HG03469 (cell line): ENCODE measurements at regions not wholly inside any gene's neighbourhood (a gene's known extent, or its start where the extent isn't known, plus 50 kb on each side); places are given as distances from the start of the nearest gene placed in this dataset.
"Not testable (repeated sequence)": the region's sequence is repeated elsewhere in the genome, so short reads cannot be mapped to it uniquely, and the experiment has no call there.

ENCODE experiments used
- ATAC-seq: cut with Tn5 transposase; IDR thresholded peaks from one replicate; pipeline ENCODE4 v1.9.1; 2021; ENCODE audit warnings: mild to moderate bottlenecking, moderate library complexity, moderate number of reproducible peaks; ENCODE audit not compliant: unreplicated experiment

DNA sequence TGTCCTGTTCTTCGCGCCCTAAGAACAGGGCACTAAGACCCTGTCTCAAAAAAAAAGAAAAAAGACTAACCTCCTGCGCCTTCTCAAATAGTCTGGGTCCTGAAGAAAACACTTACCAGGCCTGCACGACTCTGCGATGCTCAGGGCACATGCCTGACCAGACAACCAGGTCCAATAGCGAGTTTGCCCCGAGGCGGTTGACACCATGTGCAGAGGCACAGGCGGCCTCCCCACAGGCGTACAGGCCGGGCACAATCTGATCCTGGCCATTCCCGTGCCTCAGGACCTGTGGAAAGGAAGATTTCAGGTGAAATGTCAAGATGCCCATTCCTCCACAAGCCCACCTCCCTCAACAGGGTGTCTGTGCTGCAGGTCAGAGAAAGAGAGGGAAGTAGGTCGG lies 65.9 kb upstream of the TNK2 start:
- not testable (repeated sequence) for ATAC-seq

DNA sequence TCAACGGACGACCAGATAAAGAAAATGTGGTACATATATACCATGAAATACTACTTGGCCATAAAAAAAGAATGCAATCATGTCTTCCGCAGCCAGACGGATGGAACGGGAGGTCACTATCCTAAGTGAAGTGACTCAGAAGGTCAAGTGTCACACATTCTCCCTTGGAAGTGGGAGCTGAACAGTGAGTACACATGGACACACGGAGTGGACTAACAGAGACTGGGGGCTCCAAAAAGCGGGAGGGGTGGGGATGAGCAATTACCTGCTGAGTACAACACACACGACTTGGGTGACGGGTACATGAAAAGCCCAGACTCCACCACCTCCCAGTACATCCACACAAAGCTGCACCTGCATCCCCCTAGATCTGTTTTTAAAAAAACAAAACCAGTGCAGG lies 62.5 kb upstream of the TNK2 start:
- ATAC-seq, result not testable (repeated sequence)

DNA sequence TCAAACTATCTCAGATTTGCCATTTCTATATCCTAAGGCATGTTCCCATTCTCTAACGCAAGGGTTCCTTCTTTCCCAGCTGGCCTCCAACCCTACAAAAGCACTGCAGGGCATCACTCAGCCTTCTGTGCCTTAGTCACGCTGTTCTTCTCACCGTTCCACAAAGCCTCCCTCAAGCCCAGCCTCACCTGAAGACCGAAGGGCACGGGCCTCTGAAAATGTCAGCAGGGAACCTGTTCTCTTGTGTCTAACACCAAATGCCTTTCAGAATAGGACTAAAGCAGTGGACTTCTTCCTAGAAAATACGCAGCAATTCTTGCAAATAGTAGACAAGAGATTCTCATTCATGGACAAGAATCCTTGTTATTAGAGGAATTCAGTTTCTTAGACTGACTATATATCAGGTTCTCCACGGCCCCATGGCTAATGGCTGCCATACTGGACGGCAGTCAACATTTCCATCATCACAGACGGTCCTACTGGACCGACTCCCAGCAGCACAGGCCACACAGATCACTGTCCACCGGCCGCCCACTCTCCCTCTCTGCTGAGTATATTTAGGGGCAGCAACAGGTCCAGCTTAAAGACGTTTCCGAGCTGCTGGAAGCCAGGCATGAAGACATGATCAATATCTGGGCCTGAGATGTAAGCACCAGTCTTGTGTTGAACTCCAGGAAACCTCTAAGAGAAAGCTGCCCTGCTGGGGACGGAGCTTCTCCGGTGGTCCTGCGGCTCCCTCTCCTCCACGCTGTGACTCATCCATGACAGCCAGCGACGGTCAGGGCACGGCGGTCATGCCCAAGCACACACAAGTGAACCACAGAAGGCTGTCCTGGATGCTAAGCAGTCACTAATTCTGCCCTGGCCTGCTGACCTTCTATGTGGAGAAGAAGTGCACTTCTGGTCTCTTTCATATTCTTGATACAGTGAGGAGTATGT lies 61.8 kb upstream of the TNK2 start:
- ATAC-seq, result not testable (repeated sequence)

DNA sequence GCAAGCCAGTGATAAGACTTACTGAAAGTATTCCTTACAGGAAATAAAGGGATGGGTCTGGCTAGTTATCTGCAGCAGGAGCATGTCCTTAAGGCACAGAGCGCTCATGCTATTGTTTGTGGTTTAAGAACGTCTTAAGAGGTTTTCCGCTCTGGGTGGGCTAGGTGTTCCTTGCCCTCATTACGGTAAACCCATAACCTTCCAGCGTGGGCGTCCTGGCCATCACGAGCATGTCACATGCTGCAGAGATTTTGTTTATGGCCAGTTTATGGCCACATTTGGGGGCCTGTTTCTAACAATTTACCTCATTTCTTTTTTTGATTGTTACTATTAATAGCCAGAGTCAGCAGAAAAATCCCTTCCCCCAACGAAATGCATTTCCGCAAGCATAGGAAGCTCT lies 61.0 kb upstream of the TNK2 start:
- ATAC-seq, result not testable (repeated sequence)

DNA sequence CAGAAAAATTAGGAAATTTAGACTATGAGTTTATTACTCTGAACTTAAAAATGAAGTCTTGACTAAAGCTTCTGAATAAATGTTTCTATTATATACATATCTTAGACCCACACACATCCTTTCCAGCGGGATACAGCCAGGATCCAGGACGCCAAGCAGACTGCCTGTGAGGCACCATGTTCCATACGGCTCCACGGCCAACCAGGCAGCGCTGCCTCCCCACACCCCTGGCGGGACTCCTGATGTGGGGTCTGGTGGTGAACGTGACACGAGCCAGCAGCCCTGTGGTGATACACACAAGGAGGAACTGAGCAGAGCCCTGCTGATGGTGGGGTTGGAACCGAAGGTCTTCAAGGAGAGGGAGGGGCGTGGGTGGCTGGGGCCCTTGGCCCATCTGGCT lies 59.8 kb upstream of the TNK2 start:
- ATAC-seq, result not testable (repeated sequence)

DNA sequence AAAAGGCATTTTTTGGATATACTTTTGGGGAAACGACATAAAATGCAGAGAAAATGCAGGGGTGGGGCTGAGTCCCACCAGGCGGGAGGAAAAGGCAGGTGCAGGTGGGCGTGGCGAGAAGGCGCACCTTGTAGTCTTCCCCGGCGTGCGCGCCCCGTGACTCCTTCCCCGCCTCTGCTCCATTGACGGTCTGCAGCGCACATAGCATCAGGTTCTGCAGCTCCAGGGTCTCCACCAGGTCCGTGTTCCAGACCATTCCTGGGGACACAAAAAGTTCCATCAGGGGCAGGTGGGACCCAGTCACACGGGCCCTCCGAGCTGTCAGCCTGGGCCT lies 59.0 kb upstream of the TNK2 start:
- ATAC-seq, result not testable (repeated sequence)

DNA sequence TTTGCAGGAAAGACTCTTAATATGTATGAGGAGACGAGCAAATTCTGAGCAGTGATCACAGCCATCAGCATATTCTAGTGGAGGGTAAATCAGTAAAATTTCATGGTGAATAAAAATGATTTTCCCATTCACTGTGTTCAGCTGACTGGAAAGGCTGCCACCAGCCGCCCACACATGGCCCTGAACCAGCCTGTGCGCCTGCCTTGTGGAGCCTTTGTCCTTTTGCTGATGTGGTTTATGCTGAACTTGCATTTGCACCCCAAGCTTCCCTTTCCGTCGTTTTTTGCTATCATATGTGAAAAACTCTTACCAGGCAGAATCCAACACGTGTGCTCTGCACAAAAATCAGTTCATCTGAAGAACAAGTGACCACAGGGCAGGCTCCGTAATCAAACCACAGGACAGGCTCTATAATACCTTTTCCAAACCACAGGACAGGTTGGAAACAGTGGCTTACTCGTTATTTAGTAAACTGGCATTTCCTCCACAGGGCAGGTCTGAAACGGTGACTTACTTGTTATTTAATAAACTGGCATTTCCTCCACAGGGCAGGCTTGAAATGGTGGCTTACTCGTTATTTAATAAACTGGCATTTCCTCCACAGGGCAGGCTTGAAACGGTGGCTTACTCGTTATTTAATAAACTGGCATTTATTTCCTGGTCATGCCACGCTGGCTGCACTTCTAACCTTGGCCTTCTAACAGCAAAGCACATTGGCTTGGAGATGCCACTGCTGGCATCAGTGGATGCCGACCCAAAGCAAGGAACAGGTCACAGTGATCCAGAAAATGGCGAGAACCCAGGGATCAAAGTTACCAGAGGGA lies 58.4 kb upstream of the TNK2 start:
- ATAC-seq, result not testable (repeated sequence)

DNA sequence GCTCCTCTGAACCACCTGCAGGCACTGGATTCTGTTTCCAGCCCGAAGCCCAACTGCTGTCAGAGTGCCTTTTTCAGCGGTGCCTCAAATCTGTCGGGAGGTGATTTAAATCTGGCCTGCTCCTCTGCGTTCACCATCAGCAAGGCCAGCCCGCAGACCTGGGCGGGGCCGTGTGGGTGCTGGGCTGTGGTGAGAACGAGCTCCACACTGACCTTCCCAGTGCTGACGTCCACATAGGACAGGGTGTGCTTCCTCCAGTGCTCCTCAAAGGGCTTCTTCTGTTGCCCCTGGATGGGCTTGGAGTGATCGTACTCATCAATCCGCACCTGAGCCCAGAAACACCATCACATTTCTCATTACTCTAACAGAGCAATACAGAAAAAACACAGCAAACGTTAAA lies 56.9 kb upstream of the TNK2 start:
- ATAC-seq, result not testable (repeated sequence)

DNA sequence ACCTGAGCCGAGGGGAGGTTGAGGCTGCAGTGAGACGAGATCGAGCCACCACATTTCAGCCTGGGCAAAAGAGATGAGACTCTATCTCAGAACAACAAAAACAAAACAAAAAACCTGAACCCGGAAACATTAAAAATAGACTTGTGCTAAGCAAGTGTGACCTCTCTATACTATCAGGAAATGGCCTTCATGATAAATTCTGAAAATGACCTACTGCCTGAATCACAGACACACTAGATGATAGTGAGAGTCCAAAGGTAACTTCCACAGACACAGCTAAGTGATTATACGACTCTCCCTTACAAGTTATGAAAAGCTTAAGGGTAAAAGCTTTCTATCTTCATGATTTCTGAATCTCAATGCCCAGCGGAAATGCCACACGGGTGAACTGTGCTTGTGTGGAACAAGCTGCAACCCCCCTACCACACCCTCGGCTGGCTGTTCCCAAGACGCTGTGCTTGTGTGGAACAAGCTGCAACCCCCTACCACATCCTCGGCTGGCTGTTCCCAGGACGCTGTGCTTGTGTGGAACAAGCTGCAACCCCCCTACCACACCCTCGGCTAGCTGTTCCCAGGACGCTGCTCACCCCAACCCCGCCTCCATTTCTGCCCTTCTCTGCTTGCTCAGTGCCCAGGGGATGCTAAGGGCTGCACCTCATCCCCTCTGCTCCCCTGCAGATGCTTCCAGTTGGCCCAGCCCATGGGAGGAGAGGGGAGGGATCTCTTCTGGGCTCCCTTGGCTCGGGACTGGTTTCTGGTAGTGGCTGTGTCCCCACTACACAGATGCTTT lies 56.2 kb upstream of the TNK2 start:
- not testable (repeated sequence) for ATAC-seq

DNA sequence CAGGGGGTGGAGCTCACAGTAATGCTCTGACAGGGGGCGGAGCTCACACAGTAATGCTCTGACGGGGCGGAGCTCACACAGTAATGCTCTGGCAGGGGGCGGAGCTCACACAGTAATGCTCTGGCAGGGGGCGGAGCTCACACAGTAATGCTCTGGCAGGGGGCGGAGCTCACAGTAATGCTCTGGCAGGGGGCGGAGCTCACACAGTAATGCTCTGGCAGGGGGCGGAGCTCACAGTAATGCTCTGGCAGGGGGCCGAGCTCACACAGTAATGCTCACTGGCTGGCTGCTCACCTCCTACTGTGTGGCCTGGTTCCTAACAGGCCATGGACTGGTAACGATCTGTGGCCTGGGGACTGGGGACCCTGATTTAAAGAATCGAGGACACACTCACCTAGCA lies 53.9 kb upstream of the TNK2 start:
- not testable (repeated sequence) for ATAC-seq

DNA sequence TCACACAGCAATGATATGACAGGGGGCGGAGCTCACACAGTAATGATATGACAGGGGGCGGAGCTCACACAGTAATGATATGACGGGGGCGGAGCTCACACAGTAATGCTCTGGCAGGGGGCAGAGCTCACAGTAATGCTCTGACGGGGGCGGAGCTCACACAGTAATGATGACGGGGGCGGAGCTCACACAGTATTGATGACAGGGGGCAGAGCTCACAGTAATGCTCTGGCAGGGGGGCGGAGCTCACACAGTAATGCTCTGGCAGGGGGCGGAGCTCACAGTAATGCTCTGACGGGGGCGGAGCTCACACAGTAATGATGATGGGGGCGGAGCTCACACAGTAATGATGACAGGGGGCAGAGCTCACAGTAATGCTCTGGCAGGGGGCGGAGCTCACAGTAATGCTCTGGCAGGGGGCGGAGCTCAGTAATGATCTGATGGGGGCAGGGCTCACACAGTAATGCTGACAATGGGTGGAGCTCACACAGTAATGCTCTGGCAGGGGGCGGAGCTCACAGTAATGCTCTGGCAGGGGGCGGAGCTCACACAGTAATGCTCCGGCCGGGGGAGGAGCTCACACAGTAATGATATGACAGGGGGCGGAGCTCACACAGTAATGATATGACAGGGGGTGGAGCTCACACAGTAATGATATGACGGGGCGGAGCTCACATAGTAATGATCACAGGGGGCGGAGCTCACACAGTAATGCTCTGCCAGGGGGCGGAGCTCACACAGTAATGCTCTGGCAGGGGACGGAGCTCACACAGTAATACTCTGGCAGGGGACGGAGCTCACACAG lies 52.8 kb upstream of the TNK2 start:
- not testable (repeated sequence) for ATAC-seq

DNA sequence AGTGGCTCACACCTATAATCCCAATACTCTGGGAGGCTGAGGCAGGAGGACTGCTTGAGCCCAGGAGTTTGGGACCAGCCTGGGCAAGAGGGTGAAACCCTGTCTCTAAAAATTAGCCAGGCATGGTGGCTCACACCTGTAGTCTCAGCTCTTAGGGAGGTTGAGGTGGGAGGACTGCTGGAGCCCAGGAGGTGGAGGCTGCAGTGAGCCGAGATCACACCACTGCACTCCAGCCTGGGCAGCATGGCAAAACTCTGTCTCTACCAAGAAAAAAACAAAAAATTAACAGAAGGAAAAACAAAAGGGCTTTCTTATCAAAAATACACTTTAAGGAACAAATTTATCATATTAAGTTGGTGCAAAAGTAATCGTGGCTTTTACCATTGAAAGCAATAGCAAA lies 51.8 kb upstream of the TNK2 start:
- ATAC-seq, result not testable (repeated sequence)

DNA sequence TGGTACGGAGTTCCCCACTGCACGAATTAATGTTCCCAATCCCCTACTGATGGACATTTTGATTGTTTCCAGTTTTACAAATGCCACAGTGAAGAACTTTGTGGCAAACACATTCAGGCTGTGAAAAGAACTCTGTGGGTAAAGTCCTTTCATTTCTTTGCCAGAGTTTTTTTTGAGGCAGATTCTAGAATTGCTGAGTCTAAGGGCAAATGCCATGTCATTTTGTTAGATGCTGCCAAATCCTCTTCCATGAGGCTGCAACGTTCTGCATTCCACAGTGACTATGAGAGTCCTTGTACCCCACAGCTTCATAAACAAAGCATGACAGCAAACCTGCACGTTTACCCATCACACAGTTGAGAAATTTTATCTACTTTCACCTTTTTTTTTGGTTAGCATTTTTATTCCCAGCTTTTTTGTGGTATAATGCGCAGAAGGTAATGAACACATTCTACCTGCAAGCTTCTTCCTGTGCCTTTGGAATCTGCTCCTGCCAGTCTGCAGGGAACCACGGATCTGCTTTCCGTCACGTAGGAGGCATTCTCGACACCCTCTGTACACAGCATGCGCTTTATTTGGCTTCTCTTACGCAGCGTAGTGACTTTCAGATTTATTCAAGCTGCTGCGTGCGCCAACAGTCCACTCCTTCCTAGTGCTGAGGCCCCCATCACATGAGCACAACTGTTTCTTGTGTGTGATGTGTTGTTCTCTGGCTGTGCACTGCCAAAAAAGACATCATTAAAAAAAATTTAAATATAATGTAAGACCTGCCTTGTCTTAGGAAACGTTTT lies 51.2 kb upstream of the TNK2 start:
- ATAC-seq, result not testable (repeated sequence)

DNA sequence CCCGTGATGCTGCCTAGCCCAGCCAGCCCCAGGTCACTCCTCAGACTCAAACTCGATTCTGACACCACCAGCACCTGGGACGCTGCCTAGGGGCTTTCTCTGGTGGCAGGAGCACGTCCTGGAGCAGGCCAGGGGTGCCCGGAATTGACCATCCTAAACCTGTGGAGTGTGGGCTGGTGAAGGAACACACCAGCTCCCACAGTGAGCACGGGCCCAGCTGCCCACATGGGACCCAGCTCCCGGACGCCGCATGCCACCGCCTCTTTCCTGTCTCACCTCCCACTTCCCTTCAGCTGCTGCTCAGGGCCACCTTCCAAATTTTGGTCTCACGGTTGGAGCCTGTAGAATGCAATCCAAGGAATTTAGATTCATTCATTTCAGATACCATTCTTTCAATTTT lies 50.4 kb upstream of the TNK2 start:
- not testable (repeated sequence) for ATAC-seq
